Fibroblast of lung (primary cell): ENCODE measurements at regions not wholly inside any gene's neighbourhood (a gene's known extent, or its start where the extent isn't known, plus 50 kb on each side); places are given as distances from the start of the nearest gene placed in this dataset.

Experiments used
- DNase-seq, 2 donors: peaks; one replicate each; pipeline versions ENCODE4 v3.0.0 to v3.0.0-alpha.2; 2010; ENCODE audit warnings: low read depth in 2 of 2
- H2AFZ ChIP-seq: 2 replicates; pipeline ENCODE4 v1.5.1; 2012; ENCODE audit warnings: low read length, control low read depth, inconsistent platforms
- H3K27ac ChIP-seq: 2 replicates; pipeline ENCODE4 v1.5.1; 2011; ENCODE audit warnings: low read length, control low read depth; ENCODE audit not compliant: insufficient read depth
- H3K27me3 ChIP-seq: 2 replicates; pipeline ENCODE4 v1.5.1; 2011; ENCODE audit warnings: mild to moderate bottlenecking, low read length; ENCODE audit not compliant: control insufficient read depth, insufficient read depth
- H3K36me3 ChIP-seq: 2 replicates; pipeline ENCODE4 v1.5.1; 2011; ENCODE audit warnings: low read length; ENCODE audit not compliant: control insufficient read depth, insufficient read depth
- H3K4me1 ChIP-seq: 2 replicates; pipeline ENCODE4 v1.5.1; 2011; ENCODE audit warnings: low read length; ENCODE audit not compliant: control insufficient read depth, insufficient read depth; ENCODE audit errors: extremely low read depth
- H3K4me2 ChIP-seq: 2 replicates; pipeline ENCODE4 v1.5.1; 2011; ENCODE audit warnings: low read length, control low read depth; ENCODE audit not compliant: insufficient read depth; ENCODE audit errors: extremely low read depth
- H3K4me3 ChIP-seq, 4 experiments: fragments of 200-600 bp in 1 of 4; sonication (generic) in 1 of 4; replicated peaks in 1 of 4; 2 replicates each; pipeline ENCODE4 v1.5.1; 2011 to 2016; ENCODE audit warnings: low read length in 4 of 4, low read depth in 3 of 4, mild to moderate bottlenecking in 3 of 4, control low read depth in 2 of 4, inconsistent platforms in 1 of 4, mixed read lengths in 1 of 4; ENCODE audit not compliant: insufficient read depth in 1 of 4; ENCODE audit errors: control extremely low read depth in 1 of 4
- H3K79me2 ChIP-seq: 2 replicates; pipeline ENCODE4 v1.5.1; 2012; ENCODE audit warnings: mild to moderate bottlenecking, low read length, inconsistent platforms; ENCODE audit not compliant: control insufficient read depth, insufficient read depth
- H3K9ac ChIP-seq: 2 replicates; pipeline ENCODE4 v1.5.1; 2011; ENCODE audit warnings: mild to moderate bottlenecking, low read length, control low read depth; ENCODE audit not compliant: insufficient read depth
- H3K9me3 ChIP-seq: 2 replicates; pipeline ENCODE4 v1.5.1; 2012; ENCODE audit warnings: low read depth, low read length; ENCODE audit not compliant: control insufficient read depth, insufficient read depth
- H4K20me1 ChIP-seq: 2 replicates; pipeline ENCODE4 v1.5.1; 2011; ENCODE audit warnings: low read length; ENCODE audit not compliant: control insufficient read depth, insufficient read depth; ENCODE audit errors: extremely low read depth
- EZH2 ChIP-seq: IDR thresholded peaks from 2 replicates; pipeline ENCODE4 v1.5.1; 2012; ENCODE audit warnings: low read length, control low read depth, mild to moderate bottlenecking; ENCODE audit errors: missing control alignments
- TF ChIP-seq, protein P1 (sequence below), 2 donors: IDR thresholded peaks in 1 of 2; conservative IDR thresholded peaks in 1 of 2; 1 replicate in 1 of 2; 2 replicates in 1 of 2; pipeline ENCODE4 v1.5.1; 2011 to 2012; ENCODE audit warnings: low read length in 2 of 2, control low read depth in 1 of 2, inconsistent platforms in 1 of 2, low read depth in 1 of 2, mild to moderate bottlenecking in 1 of 2

DNA sequence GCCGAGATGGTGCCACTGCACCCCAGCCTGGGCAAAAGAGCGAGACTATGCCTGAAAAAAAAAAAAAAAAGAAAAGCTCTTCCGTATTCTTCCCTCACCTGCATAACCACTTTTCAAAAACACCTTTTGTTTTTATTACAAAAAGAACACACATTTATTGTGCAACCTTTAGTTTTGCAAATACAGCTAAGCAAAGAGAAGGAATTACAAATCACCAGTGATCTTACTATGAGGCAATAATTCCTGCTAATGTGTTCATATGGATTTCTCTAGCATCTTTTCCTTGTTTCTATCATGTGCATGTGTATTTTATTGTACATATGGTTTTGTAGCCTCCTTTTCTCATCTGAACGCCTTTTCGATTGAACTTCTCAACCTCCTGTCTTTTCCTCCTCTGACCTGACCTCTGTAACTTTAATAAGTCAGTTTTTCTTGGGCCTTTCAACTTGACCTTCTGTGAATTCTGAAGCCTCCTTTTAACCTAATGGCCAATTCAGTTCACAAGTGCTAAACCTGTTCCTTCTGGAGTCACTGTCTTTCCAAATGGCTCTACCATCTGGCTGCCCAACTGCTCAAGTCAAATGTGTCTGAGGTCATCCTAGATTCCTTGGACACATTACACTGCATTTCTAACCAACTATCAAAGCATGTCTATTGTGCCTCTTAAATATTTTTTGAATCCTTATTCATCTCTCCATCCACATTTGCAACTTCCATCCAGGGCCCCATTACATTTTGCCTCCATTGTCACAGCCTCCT, 59.1 kb upstream of the DAPL1 start:
- Histone ChIP-seq H3K27me3 (peaks cover 7% of the 10 kb centered on the region), H3K4me2 (no peak overlapping the region)
- DNase-seq, result no peak

DNA sequence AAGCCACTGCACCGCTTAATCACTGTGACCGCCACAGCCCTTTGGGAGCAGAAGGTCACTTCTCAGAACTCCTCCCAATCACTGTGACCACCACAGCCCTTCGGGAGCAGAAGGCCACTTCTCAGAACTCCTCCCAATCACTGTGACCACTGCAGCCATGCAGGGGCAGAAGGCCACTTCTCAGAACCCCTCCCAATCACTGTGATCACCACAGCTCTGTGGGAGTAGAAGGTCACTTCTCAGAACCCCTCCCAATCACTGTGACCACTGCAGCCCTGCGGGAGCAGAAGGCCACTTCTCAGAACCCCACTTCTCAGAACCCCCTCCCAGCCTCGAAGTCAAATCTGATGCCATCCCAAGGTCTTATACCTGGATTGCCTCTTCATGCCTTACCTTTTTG, 56.8 kb upstream of the DAPL1 start:
- no peak overlapping the region for H3K4me3 ChIP-seq
- no peak overlapping the region for H2AFZ ChIP-seq
- no peak overlapping the region for H3K27ac ChIP-seq
- TF ChIP-seq EZH2, result no peak
- TF ChIP-seq, protein P1, sequence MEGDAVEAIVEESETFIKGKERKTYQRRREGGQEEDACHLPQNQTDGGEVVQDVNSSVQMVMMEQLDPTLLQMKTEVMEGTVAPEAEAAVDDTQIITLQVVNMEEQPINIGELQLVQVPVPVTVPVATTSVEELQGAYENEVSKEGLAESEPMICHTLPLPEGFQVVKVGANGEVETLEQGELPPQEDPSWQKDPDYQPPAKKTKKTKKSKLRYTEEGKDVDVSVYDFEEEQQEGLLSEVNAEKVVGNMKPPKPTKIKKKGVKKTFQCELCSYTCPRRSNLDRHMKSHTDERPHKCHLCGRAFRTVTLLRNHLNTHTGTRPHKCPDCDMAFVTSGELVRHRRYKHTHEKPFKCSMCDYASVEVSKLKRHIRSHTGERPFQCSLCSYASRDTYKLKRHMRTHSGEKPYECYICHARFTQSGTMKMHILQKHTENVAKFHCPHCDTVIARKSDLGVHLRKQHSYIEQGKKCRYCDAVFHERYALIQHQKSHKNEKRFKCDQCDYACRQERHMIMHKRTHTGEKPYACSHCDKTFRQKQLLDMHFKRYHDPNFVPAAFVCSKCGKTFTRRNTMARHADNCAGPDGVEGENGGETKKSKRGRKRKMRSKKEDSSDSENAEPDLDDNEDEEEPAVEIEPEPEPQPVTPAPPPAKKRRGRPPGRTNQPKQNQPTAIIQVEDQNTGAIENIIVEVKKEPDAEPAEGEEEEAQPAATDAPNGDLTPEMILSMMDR (conservative IDR thresholded peaks at IDR 0.05 in 1 of 2, IDR thresholded peaks at IDR 0.05 in 1 of 2; ENCODE audit: low read depth in 1 of 2, low read length in 2 of 2), result no peak
- no peaks in the 10 kb centered on the region for H3K36me3 ChIP-seq
- no peaks in the 10 kb centered on the region for H3K9me3 ChIP-seq
- no peaks in the 10 kb centered on the region for H3K4me1 ChIP-seq
- DNase-seq, result no peak
- H3K4me2 ChIP-seq, result no peak overlapping the region
- no peaks in the 10 kb centered on the region for H4K20me1 ChIP-seq
- peaks cover 7% of the 10 kb centered on the region for H3K27me3 ChIP-seq
- H3K9ac ChIP-seq, result no peak overlapping the region
- no peaks in the 10 kb centered on the region for H3K79me2 ChIP-seq

More for the DNA sequence above, 59.1 kb upstream of the DAPL1 start:
- no peak for TF ChIP-seq EZH2
- TF ChIP-seq, protein P1 (conservative IDR thresholded peaks at IDR 0.05 in 1 of 2, IDR thresholded peaks at IDR 0.05 in 1 of 2; ENCODE audit: low read depth in 1 of 2, low read length in 2 of 2), result no peak
- H3K79me2 ChIP-seq, result no peaks in the 10 kb centered on the region
- no peak overlapping the region for H2AFZ ChIP-seq
- no peaks in the 10 kb centered on the region for H4K20me1 ChIP-seq
- H3K36me3 ChIP-seq, result no peaks in the 10 kb centered on the region
- no peak overlapping the region for H3K4me3 ChIP-seq
- H3K4me1 ChIP-seq, result no peaks in the 10 kb centered on the region
- no peak overlapping the region for H3K27ac ChIP-seq
- no peak overlapping the region for H3K9ac ChIP-seq
- no peaks in the 10 kb centered on the region for H3K9me3 ChIP-seq

DNA sequence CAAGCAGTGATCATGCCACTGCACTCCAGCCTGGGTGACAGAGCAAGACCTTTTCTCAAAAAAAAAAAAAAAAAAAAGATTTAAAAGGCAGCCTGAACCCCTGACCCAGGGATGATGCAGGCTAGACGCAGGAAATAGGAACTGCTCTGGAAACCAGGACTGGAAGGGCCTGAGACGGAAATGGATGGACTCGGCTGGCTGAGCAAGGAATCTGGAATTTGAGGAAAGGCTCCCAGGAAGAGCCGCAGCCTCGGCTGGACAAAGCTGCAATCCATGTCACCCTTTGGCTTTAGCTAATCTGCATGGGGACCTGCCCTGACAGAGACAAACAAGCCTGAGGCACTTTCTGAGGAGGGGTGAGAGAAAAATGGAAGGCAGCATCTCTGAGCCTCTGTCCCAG, 55.0 kb upstream of the DAPL1 start:
- H4K20me1 ChIP-seq, result no peaks in the 10 kb centered on the region
- H3K4me2 ChIP-seq, result no peak overlapping the region
- peak overlapping the region; percentile 37 for H3K27ac ChIP-seq
- H3K4me1 ChIP-seq, result no peaks in the 10 kb centered on the region
- peaks cover 7% of the 10 kb centered on the region for H3K27me3 ChIP-seq
- H3K36me3 ChIP-seq, result no peaks in the 10 kb centered on the region
- no peaks in the 10 kb centered on the region for H3K9me3 ChIP-seq
- no peaks in the 10 kb centered on the region for H3K79me2 ChIP-seq
- peak; percentile 9 to 68 for DNase-seq
- no peak overlapping the region for H2AFZ ChIP-seq
- no peak overlapping the region for H3K4me3 ChIP-seq
- no peak for TF ChIP-seq EZH2
- TF ChIP-seq, protein P1 (conservative IDR thresholded peaks at IDR 0.05 in 1 of 2, IDR thresholded peaks at IDR 0.05 in 1 of 2; ENCODE audit: low read depth in 1 of 2, low read length in 2 of 2), result no peak
- no peak overlapping the region for H3K9ac ChIP-seq
